Gastroesophageal sphincter (tissue), 3 donors: ENCODE measurements at regions not wholly inside any gene's neighbourhood (a gene's known extent, or its start where the extent isn't known, plus 50 kb on each side); places are given as distances from the start of the nearest gene placed in this dataset.

Experiments used
- EP300 ChIP-seq: sonication (generic); formaldehyde crosslinking; IDR thresholded peaks from one replicate; pipeline ENCODE4 v1.6.1; 2017; ENCODE audit warnings: antibody characterized with exemption, mild to moderate bottlenecking
- POLR2A ChIP-seq, 2 donors: fragments of 450-650 bp; IDR thresholded peaks; one replicate each; pipeline ENCODE4 v1.6.1; 2017; ENCODE audit warnings: antibody characterized with exemption in 2 of 2, mild to moderate bottlenecking in 2 of 2, moderate library complexity in 1 of 2
- TF ChIP-seq, protein P1 (sequence below), 4 experiments: fragments of 200-600 bp in 2 of 4; fragments of 450-650 bp in 2 of 4; sonication (generic) in 1 of 4; IDR thresholded peaks; one replicate each; pipeline ENCODE4 v1.5.1; 2017 to 2019; ENCODE audit warnings: antibody characterized with exemption in 4 of 4, mild to moderate bottlenecking in 2 of 4, moderate library complexity in 2 of 4

- TF ChIP-seq, protein P1, sequence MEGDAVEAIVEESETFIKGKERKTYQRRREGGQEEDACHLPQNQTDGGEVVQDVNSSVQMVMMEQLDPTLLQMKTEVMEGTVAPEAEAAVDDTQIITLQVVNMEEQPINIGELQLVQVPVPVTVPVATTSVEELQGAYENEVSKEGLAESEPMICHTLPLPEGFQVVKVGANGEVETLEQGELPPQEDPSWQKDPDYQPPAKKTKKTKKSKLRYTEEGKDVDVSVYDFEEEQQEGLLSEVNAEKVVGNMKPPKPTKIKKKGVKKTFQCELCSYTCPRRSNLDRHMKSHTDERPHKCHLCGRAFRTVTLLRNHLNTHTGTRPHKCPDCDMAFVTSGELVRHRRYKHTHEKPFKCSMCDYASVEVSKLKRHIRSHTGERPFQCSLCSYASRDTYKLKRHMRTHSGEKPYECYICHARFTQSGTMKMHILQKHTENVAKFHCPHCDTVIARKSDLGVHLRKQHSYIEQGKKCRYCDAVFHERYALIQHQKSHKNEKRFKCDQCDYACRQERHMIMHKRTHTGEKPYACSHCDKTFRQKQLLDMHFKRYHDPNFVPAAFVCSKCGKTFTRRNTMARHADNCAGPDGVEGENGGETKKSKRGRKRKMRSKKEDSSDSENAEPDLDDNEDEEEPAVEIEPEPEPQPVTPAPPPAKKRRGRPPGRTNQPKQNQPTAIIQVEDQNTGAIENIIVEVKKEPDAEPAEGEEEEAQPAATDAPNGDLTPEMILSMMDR (IDR thresholded peaks at IDR 0.05) = no peak
- TF ChIP-seq EP300 (no peak), POLR2A (IDR thresholded peaks at IDR 0.05) (no peak)
Measured at GRCh38 chr13:87123987-87124784, 547.0 kb upstream of the SLITRK5 start.
